NCI-H446 treated with DMSO at 0.1 percent for 48 hours (cell line): ENCODE measurements at regions not wholly inside any gene's neighbourhood (a gene's known extent, or its start where the extent isn't known, plus 50 kb on each side); places are given as distances from the start of the nearest gene placed in this dataset.

Source experiments
- DNase-seq: peaks from one replicate; lab custom pipeline; 2025; lab: John Stamatoyannopoulos, UW

DNA sequence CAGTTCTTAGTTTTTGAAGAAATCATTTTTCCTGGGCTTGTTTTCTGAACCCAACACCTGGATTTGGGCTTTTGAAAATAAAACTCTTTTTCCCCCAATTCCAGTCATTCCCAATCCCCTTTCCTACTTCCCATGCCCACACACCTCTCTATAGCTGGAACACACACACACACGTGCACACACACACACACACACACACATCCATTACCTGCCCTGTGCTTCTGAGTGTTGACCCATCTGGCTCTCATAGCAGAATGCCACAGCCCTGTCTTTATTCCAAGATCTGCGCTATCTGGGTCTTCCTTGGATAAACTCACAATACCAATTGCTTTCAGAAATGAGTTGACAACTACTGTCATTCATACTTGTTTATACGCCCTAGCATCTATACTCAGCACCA is 54.9 kb upstream of the C4orf54 start:
- no peak for DNase-seq

DNA sequence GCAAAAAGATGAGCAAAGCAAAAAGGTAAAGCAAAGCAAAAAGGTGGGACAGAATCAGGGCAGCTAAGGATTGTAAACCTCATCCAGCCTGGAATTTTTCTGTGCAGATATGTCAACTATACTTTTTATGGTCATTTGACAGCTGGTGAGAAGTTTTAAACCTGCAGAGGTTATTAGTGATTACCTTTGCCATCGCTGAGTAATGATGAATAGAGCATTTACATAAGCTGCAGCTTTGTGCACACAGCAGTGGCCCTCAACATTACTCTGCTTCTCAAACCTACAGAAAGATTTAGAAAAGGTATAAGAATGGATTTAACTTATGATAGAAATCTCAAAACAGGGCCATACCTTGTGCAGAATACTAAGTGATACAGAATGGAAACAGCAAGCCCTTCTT is 54.5 kb upstream of the C4orf54 start:
- no peak for DNase-seq

DNA sequence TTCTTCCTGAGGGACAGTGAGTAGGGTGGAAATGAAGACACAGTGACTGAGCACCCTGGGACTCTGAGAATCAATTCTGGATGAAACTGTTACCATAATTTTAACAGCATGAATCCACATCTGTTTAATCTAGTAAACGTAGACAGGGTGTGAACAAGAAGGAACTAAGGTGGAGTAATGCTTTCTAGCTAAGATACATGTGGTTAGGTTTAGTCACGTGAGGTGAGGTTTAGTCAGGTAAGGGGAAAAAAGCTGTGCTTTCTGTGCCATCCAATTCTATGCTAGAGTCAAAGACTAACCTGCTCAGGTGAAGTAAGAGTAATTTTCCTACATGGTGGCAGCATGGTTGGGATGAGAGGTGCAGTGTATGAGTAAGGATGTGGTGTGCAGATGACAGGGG is 54.0 kb upstream of the C4orf54 start:
- DNase-seq = no peak

DNA sequence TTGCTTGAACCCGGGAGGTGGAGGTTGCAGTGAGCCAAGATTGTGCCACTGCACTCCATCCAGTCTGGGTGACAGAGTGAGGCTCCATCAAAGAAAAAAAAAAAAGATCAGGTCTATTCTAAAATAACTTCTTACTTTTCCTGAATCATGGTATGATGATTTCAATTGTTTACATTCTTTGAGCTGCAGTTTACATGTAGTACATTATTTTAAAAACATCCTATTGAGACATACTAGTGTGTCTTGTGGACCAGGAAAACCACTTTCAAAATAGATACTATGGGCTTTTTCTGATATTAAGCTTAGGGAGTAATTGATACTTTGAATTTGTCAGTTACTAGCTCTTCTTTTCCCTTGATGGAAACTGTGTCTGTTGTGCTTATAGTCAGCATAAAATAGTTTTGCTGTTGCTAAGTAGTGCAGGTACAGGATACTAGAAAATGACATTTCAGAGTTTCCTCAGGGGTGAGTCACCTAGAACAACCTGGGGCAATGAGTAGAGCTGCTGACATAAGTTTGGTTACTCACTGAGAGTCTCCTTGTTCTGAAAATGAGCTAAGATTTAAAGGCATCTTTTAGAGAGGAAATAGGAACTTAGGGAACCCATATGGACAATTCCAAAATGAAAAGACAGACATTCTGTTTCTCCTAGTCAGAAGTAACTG is 53.2 kb upstream of the C4orf54 start:
- no peak for DNase-seq

DNA sequence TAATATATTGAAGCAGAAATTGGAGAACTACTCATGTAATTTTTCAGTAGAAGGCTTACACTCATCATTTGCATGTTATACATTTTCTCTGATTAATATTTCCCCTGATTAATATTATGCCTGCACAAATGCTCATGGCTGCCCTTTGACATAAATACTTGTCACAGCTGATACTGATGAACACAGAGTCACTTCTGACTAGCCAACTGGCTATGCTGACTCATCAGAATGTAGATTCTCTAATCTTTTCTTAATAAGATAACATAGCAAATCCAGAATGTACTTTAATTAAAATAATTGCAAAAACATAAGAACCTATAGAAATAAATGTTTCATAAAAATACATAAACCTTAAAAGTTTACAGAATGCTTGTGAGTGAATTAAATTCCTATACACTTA is 52.4 kb upstream of the C4orf54 start:
- DNase-seq = no peak

DNA sequence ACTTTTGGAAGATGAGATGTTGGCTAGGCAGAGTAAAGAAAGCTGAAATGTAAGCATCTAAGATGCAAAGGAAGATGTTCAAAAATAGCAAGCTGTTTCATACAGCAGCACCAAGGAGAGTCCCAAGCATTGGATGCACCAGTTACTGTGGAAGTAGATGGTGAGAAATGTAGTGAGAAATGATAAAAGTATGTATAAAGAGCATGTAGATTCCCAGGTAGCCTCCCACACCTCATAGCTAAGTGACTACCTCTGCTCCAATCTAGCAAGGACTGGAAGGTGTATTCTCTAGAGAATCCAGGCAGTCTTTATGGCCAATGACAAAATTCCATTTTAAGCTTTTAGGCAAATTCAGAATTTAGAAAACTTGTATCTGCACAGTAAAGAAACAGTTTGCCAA is 50.9 kb upstream of the C4orf54 start:
- no peak for DNase-seq
